22Rv1 (cell line): ENCODE measurements at regions not wholly inside any gene's neighbourhood (a gene's known extent, or its start where the extent isn't known, plus 50 kb on each side); places are given as distances from the start of the nearest gene placed in this dataset.
A peak's percentile ranks its signal among the peaks of the same experiment; 100 is the strongest.

ENCODE experiments used
- H3K27ac ChIP-seq: fragments of 450-650 bp; 2 replicates; pipeline ENCODE4 v1.5.1; 2017
- ZFX ChIP-seq: fragments of 450-650 bp; IDR thresholded peaks from 2 replicates; pipeline ENCODE4 v1.6.1; 2017; ENCODE audit warnings: antibody characterized with exemption, borderline replicate concordance
- TF ChIP-seq, protein P1 (sequence below): fragments of 450-650 bp; IDR thresholded peaks from 2 replicates; pipeline ENCODE4 v1.5.1; 2017; ENCODE audit warnings: mild to moderate bottlenecking

DNA sequence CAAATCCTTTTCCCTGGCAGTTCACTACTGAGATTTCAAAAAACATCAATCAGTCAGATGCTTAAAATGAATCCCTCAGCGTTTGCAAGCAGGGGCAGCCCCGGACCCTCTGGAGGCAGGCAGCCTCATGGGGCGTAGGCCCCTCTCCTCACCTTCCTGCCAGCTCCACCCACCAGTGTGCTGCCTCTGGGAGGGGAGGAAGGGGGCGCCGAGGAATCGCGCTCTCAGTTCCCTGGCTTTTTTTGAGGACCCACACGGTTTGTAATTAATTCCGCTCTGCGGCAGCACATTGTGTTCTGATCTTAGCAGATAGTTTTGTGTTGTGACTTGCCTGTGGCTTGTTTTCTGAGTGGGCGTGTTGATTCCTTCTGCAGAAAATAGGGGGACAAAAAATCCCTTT lies 159.9 kb downstream of the KLF13 start:
- no peak for TF ChIP-seq ZFX
- TF ChIP-seq, protein P1, sequence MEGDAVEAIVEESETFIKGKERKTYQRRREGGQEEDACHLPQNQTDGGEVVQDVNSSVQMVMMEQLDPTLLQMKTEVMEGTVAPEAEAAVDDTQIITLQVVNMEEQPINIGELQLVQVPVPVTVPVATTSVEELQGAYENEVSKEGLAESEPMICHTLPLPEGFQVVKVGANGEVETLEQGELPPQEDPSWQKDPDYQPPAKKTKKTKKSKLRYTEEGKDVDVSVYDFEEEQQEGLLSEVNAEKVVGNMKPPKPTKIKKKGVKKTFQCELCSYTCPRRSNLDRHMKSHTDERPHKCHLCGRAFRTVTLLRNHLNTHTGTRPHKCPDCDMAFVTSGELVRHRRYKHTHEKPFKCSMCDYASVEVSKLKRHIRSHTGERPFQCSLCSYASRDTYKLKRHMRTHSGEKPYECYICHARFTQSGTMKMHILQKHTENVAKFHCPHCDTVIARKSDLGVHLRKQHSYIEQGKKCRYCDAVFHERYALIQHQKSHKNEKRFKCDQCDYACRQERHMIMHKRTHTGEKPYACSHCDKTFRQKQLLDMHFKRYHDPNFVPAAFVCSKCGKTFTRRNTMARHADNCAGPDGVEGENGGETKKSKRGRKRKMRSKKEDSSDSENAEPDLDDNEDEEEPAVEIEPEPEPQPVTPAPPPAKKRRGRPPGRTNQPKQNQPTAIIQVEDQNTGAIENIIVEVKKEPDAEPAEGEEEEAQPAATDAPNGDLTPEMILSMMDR, result no peak
- H3K27ac ChIP-seq, result no peak overlapping the region

DNA sequence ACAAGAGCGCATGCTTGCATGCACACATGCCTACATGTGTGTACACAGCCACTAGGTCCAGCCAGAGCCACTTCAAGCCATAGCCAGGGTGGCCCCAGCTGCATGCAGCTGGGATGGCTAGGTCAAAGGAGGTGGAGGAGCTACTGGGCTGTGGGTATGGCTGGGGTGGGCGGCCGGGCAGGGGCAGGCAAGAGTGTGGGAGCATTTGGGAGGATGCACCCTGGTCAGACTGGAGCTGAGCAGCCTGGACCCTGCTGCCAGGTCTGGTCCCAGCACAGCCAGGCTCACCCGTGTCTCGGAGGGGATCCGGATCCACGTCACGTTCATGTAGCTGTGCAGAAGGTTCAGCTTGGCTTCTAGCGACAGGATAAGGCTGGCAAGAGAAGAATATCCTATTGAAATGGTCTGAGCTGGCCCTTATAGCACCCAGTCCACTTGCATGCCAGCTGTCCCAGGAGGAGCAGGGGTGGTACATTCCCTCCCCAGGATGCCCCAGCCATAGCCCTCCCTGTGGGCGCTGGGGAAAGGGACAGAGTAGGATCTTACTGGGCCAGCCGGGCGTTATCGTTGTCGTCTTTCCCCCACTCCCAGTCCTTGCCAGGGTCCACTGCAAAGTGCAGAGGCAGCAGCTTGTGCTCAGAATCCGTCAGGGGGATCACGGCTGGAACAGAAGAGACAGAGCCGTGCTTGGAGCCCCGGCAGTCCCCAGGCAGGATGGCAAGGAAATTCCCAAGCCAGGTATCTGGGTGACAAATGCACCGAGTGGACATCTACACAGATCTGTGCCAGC lies 160.5 kb downstream of the KLF13 start:
- TF ChIP-seq ZFX, result no peak
- TF ChIP-seq, protein P1, result no peak

DNA sequence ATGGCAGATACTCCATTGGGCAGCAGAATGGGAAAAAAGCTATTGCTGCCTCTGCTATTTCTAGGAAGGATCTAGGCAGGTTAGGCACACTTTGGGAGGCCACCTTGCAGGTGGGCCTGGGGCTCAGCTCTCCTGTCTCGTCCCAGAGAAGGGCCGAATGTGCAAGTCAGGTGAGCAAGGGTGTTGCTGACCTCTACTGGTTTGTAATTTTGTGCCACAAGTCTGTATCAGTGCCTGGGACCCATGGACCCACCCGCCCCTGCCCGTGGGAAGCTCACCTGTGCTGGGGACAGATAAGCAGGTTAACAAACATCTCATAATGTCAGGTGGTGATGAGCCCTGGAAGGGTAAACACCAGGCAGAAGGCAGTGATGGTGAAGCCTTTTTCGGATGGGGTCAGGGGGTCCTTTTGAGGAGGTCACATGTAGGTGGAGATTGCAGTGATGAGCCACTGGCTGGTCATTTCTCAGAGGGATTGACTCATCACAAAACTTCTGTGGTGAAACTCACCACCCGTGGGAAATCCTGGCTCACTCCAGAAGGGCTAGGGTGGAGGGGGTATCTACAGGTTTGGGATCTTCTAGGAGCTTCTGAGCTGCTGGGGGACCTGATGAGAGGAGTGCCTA lies 161.3 kb downstream of the KLF13 start:
- no peak for TF ChIP-seq ZFX
- TF ChIP-seq, protein P1, result no peak
- H3K27ac ChIP-seq, result no peak overlapping the region

More for the DNA sequence above, 160.5 kb downstream of the KLF13 start:
- H3K27ac ChIP-seq, result no peak overlapping the region

DNA sequence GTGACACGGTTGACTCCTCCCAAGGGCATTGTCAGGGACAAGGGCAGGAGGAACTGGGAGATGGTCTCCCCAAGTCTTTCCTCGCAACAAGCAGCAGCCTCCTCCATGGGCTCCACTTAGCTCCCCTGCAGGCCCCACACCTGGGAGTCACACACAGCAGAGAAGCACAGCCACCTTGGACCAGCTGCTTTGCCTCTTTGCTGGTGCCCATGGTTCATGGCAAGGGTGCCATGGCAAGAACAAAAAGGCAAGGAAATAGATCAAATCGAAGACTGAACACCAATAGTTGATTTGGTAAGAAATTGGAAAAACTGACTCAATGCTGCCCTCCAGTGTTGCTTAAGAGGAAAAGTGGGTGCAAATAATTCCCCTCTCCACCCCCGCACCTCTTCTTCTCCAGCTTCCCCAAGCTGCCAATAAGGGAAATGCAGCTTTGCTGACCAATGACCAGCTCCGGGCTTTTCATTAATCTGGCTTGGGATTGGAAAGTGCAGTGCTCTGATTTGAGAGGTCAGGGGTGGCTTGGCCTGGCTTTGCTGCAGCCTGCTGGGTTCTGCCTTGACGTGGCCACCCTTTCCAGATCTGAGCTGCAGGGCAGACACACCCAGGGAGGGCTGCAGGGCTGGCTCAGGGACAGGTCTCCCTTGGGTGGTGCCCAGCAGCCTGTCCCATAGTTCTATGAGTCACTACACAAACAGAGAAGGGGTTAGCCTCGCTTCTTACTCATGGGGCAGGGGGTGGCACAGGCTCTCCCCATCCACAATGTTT lies 162.0 kb downstream of the KLF13 start:
- no peak for TF ChIP-seq ZFX
- TF ChIP-seq, protein P1, result peak; percentile 54
- H3K27ac ChIP-seq, result no peak overlapping the region

DNA sequence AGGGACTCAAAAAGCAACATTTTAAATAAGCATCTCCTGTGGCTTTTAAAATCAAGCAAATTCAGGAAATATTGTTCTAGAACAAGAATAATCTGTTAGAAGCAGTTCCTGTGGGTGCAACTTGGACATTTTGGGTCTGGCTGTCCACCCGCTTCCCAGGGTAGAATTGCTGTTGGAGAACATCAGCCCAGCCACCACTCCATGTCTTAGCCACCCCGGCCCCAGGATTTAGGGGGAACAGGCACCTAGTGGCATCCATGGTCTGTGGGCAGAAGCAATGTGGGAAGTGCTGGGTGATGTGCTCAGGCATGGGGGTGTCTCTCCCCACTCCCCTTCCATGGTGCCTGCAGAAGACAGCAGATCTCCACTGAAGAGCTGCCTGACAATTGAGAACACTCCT lies 162.6 kb downstream of the KLF13 start:
- H3K27ac ChIP-seq, result no peak overlapping the region
- no peak for TF ChIP-seq ZFX
- TF ChIP-seq, protein P1, result no peak

DNA sequence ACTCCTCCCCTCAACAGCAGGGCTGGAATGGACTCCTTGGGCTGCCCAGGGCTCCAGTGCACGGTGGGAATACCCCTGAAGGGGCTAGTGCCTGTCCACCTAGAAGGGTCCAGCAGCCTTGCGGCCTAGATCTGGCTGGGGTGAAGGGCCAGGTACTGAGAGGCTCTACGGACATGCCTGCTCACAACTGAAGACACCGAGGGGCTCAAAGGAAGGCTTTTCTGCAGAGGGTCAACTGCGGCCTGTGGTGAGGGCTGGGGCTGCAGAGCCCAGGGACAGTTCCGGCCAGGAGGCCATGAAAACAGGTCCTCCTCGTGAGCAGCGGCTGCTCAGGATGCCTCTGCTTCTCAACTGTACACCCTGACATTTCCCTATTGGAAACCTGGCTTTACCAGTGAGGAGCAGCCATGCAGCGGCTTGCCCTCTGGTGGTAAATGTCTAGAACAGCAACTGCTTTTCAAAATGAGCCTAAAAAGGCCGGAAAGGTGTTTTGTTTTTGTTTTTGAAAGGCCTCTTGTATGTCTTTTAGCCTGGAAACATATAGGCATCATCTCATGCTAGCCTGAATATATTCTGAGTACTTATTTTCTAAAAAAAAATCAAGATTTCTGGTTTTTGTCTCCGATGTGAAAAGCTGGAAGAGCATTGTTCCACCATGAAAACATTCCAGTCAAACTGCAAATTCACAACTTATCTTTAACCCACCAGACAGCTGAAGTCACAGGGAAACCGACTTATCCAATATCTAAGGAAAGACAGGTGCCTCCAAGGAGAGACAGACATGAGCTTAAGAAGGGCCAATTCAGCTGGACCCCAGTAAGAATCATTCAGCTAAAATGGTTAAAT lies 163.4 kb downstream of the KLF13 start:
- no peak overlapping the region for H3K27ac ChIP-seq
- TF ChIP-seq ZFX, result no peak
- TF ChIP-seq, protein P1, result peak; percentile 86
